ENCODE measurements at regions not wholly inside any gene's neighbourhood (a gene's known extent, or its start where the extent isn't known, plus 50 kb on each side); places are given as distances from the start of the nearest gene placed in this dataset.

DNA sequence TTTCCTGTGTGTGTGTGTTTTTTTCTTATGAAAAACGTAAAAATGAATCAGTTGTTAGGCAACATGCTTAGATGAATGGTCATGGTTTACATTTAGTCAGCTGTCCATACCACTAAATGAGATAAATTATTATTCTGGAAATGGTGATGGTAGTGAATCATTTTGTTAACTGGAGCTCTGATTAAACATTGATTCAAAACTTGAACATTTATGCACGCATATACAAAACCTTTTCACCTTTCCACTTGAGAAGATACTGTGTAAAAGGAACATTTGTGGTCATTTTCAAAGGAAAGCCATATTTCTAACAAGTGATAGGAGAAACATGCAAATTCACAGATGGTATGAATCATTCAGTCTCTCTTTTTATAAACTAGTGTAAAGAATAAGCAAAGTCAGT, 162.0 kb downstream of the SLC25A46 start:
- DNase-seq (ENCODE audit: low spot score), result no peak
- Histone ChIP-seq H3K4me3 (no peak overlapping the region), H3K27ac (no peak overlapping the region)
- TF ChIP-seq, protein P1, sequence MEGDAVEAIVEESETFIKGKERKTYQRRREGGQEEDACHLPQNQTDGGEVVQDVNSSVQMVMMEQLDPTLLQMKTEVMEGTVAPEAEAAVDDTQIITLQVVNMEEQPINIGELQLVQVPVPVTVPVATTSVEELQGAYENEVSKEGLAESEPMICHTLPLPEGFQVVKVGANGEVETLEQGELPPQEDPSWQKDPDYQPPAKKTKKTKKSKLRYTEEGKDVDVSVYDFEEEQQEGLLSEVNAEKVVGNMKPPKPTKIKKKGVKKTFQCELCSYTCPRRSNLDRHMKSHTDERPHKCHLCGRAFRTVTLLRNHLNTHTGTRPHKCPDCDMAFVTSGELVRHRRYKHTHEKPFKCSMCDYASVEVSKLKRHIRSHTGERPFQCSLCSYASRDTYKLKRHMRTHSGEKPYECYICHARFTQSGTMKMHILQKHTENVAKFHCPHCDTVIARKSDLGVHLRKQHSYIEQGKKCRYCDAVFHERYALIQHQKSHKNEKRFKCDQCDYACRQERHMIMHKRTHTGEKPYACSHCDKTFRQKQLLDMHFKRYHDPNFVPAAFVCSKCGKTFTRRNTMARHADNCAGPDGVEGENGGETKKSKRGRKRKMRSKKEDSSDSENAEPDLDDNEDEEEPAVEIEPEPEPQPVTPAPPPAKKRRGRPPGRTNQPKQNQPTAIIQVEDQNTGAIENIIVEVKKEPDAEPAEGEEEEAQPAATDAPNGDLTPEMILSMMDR (IDR thresholded peaks at IDR 0.05), result no peak

DNA sequence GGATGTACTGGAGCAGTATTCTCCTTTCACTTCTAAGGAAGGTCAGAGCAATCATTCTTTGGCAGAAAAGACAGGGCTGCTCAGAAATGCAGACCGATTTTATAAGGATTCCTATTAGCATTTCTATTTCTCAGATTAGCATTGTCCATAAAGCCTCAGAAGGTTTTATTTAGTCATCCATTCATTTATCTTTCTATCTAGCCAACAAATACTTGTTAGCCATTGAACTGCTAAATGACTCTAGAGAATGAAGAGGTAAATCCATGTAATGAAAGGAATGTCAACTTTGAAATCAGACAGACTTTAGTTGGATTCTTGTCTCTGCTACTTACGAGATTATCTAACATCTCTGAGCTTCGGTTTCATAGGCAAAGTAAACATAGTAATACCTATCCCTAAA, 165.2 kb downstream of the SLC25A46 start:
- TF ChIP-seq, protein P1 (IDR thresholded peaks at IDR 0.05), result no peak
- H3K27ac ChIP-seq, result no peak overlapping the region
- no peak overlapping the region for H3K4me3 ChIP-seq
- no peak for DNase-seq (ENCODE audit: low spot score)

- Histone ChIP-seq H3K27ac (no peak overlapping the region), H3K4me3 (no peak overlapping the region)
- DNase-seq (ENCODE audit: low spot score), result no peak
- TF ChIP-seq, protein P1 (IDR thresholded peaks at IDR 0.05), result no peak
These were observed 162.7 kb upstream of the TSLP start for GRCh38 chr5:110908848-110909247.

- TF ChIP-seq, protein P1 (IDR thresholded peaks at IDR 0.05), result no peak
- Histone ChIP-seq H3K4me3 (no peak overlapping the region), H3K27ac (no peak overlapping the region)
- no peak for DNase-seq (ENCODE audit: low spot score)
These were observed 162.1 kb upstream of the TSLP start for GRCh38 chr5:110909415-110909814.

DNA sequence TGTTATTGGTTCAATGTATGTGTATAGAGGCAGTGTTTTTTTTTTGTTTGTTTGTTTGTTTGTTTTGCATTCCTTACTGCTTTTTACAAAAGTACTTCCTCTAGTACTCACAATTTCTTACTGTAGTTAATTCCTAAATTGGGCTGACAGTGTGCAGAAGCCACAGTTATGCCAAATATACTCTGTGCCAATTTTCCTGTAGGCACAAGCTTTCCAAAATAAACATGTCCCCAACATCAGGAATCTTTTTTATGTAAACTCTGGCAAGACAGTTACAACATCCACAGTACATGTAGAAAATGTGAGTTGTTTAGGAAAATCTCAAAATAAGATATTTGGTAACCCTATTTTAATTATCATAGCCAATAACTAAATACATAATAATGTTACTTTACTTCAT, 161.6 kb upstream of the TSLP start:
- DNase-seq (ENCODE audit: low spot score), result no peak
- TF ChIP-seq, protein P1 (IDR thresholded peaks at IDR 0.05), result no peak
- H3K27ac ChIP-seq, result no peak overlapping the region
- no peak overlapping the region for H3K4me3 ChIP-seq

DNA sequence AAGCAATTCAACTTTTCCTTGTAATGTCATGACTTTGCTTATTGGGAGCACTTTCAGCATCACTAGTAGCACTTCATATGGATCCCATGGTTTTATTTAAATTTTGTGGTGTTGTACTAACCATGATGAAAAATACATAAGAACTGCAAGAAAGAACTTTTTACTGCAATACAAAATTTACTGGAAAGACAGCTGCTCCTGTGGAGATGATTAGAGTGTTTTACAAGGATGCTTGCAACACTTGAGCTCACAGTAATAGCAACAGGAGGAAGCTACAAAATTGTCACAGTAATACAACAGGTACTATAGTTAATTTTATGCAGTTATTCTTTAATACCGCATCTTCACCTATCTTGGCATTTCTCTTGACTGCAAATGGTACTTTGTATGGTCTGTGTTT, 158.3 kb upstream of the TSLP start:
- H3K27ac ChIP-seq, result no peak overlapping the region
- TF ChIP-seq, protein P1 (IDR thresholded peaks at IDR 0.05), result no peak
- H3K4me3 ChIP-seq, result no peak overlapping the region
- no peak for DNase-seq (ENCODE audit: low spot score)

DNA sequence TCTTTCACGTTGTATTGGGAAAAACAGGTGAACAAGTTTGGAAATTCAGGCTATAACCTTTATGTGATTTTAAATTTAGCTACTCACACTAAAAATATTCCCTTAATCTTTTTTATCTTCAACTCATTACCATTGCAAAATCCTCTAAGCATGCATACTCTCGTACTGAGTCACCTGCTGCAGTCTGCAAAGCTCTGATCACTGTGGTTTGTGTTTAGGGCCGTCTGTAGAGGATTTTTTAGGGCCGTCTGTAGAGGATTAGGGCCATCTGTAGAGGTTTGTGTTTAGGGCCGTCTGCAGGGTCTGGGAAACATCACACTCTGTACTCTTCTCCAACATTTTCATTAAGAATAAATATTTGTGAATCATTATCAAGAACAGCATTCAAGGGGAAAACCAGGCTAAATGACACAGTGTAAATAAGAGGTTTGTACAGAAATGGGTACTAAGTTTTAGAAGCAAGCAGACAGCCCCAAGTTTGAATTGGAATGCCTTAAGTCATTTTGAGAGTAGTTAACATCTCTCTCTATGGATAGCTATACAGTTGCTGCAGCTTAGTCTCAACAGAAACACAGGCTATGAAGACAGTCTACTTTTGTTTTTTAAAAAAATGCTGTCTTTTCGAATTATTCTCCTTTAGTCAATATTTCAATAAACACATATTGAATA, 155.0 kb upstream of the TSLP start:
- TF ChIP-seq, protein P1 (IDR thresholded peaks at IDR 0.05), result no peak
- no peak overlapping the region for H3K4me3 ChIP-seq
- DNase-seq (ENCODE audit: low spot score), result no peak
- peak overlapping the region; percentile 9 to 31 for H3K27ac ChIP-seq

Data from coronary artery (tissue), 2 donors.